ENCODE measurements at regions not wholly inside any gene's neighbourhood (a gene's known extent, or its start where the extent isn't known, plus 50 kb on each side); places are given as distances from the start of the nearest gene placed in this dataset.

GRCh38 chr2:2660789-2661355 lies 329.8 kb upstream of the MYT1L start:
- no peak for DNase-seq
- H3K27me3 ChIP-seq, result no peaks in the 10 kb centered on the region
- H3K4me1 ChIP-seq, result no peaks in the 10 kb centered on the region
- no peaks in the 10 kb centered on the region for H3K9me3 ChIP-seq
- no peaks in the 10 kb centered on the region for H3K36me3 ChIP-seq
- TF ChIP-seq CTCF (IDR thresholded peaks at IDR 0.05; ENCODE audit: low read depth, low read length), result no peak
- no peak overlapping the region for H3K4me3 ChIP-seq (ENCODE audit: low read depth, low read length)

- Histone ChIP-seq H3K36me3 (no peaks in the 10 kb centered on the region), H3K27me3 (no peaks in the 10 kb centered on the region), H3K4me1 (no peaks in the 10 kb centered on the region), H3K9me3 (no peaks in the 10 kb centered on the region), H3K4me3 (ENCODE audit: low read depth, low read length) (no peak overlapping the region)
- TF ChIP-seq CTCF (IDR thresholded peaks at IDR 0.05; ENCODE audit: low read depth, low read length), result no peak
- no peak for DNase-seq
These were observed 326.3 kb upstream of the MYT1L start for GRCh38 chr2:2657121-2657962.

GRCh38 chr2:2656115-2657011 lies 325.3 kb upstream of the MYT1L start:
- H3K4me1 ChIP-seq, result no peaks in the 10 kb centered on the region
- DNase-seq, result peak; percentile 39
- H3K27me3 ChIP-seq, result no peaks in the 10 kb centered on the region
- no peaks in the 10 kb centered on the region for H3K9me3 ChIP-seq
- peak; percentile 19; the same call in 1 of the 2 replicates for TF ChIP-seq CTCF (IDR thresholded peaks at IDR 0.05; ENCODE audit: low read depth, low read length)
- no peaks in the 10 kb centered on the region for H3K36me3 ChIP-seq
- no peak overlapping the region; the same call in 1 of the 2 replicates for H3K4me3 ChIP-seq (ENCODE audit: low read depth, low read length)

GRCh38 chr2:2655453-2656114 lies 324.5 kb upstream of the MYT1L start:
- DNase-seq, result no peak
- Histone ChIP-seq H3K4me3 (ENCODE audit: low read depth, low read length) (no peak overlapping the region; the same call in 1 of the 2 replicates), H3K36me3 (no peaks in the 10 kb centered on the region), H3K9me3 (no peaks in the 10 kb centered on the region), H3K27me3 (no peaks in the 10 kb centered on the region), H3K4me1 (no peaks in the 10 kb centered on the region)
- TF ChIP-seq CTCF (IDR thresholded peaks at IDR 0.05; ENCODE audit: low read depth, low read length), result no peak

GRCh38 chr2:2653231-2653630 lies 322.2 kb upstream of the MYT1L start:
- no peak for DNase-seq
- H3K4me3 ChIP-seq (ENCODE audit: low read depth, low read length), result no peak overlapping the region
- no peaks in the 10 kb centered on the region for H3K9me3 ChIP-seq
- H3K36me3 ChIP-seq, result no peaks in the 10 kb centered on the region
- no peaks in the 10 kb centered on the region for H3K4me1 ChIP-seq
- no peaks in the 10 kb centered on the region for H3K27me3 ChIP-seq
- TF ChIP-seq CTCF (IDR thresholded peaks at IDR 0.05; ENCODE audit: low read depth, low read length), result no peak

All from BE2C (cell line).